HEK293T (cell line): ENCODE measurements at regions not wholly inside any gene's neighbourhood (a gene's known extent, or its start where the extent isn't known, plus 50 kb on each side); places are given as distances from the start of the nearest gene placed in this dataset.

Experiments used
- LEF1 ChIP-seq: fragments of 450-650 bp; IDR thresholded peaks from 2 replicates; pipeline ENCODE4 v1.6.1; 2017; ENCODE audit warnings: mild to moderate bottlenecking, borderline replicate concordance
- SP1 ChIP-seq: fragments of 450-650 bp; IDR thresholded peaks from 2 replicates; pipeline ENCODE4 v1.6.1; 2017
- SUZ12 ChIP-seq: fragments of 450-650 bp; IDR thresholded peaks from 2 replicates; pipeline ENCODE4 v1.6.1; 2016; ENCODE audit warnings: mild to moderate bottlenecking
- TARDBP ChIP-seq: fragments of 450-650 bp; IDR thresholded peaks from 2 replicates; pipeline ENCODE4 v1.6.1; 2016

DNA sequence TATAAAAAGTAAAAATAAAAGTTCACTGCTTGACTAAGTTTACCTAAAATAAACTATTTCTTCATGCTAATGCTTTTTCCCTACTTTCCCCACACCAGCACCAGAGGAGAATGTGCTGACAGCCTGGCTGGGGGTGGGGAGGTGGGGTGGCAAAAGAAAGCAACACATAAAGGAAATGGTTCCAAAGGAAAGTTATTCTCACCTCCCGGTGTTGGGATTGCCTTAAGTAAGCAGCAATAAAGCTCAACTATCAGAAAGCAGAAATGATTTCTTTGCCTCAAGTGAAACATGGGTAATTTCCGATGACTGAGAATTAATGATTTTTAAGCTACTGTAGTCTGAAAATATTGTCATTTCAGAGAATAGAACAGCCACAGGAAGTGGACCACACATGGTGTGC is 84.5 kb upstream of the DKK2 start:
- TF ChIP-seq SP1 (no peak), TARDBP (no peak), LEF1 (no peak), SUZ12 (no peak)
